Endothelial cell (in vitro differentiated cells): ENCODE measurements at regions not wholly inside any gene's neighbourhood (a gene's known extent, or its start where the extent isn't known, plus 50 kb on each side); places are given as distances from the start of the nearest gene placed in this dataset.

Experiments used
- DNase-seq: peaks from one replicate; pipeline ENCODE4 v3.0.0; 2021; ENCODE audit warnings: low spot score
- H3K27ac Mint-ChIP-seq: one replicate; pipeline ENCODE4 v1.8.0; 2021; ENCODE audit warnings: mixed read lengths, inconsistent platforms; ENCODE audit not compliant: unreplicated experiment
- H3K27me3 Mint-ChIP-seq: one replicate; pipeline ENCODE4 v1.8.0; 2021; ENCODE audit warnings: mild to moderate bottlenecking, moderate library complexity, mixed read lengths, inconsistent platforms; ENCODE audit not compliant: unreplicated experiment
- H3K36me3 Mint-ChIP-seq: one replicate; pipeline ENCODE4 v1.8.0; 2021; ENCODE audit warnings: mild to moderate bottlenecking, low read depth, mixed read lengths, inconsistent platforms; ENCODE audit not compliant: unreplicated experiment
- H3K4me1 Mint-ChIP-seq: one replicate; pipeline ENCODE4 v1.8.0; 2021; ENCODE audit warnings: mild to moderate bottlenecking, mixed read lengths, inconsistent platforms; ENCODE audit not compliant: unreplicated experiment
- H3K4me3 Mint-ChIP-seq: one replicate; pipeline ENCODE4 v1.8.0; 2021; ENCODE audit warnings: mild to moderate bottlenecking, mixed read lengths, inconsistent platforms; ENCODE audit not compliant: unreplicated experiment
- H3K9me3 Mint-ChIP-seq: one replicate; pipeline ENCODE4 v1.8.0; 2021; ENCODE audit warnings: mixed read lengths, inconsistent platforms; ENCODE audit not compliant: unreplicated experiment
- TF ChIP-seq, protein P1 (sequence below): fragments of 200-600 bp; sonication (generic); IDR thresholded peaks from one replicate; pipeline ENCODE4 v1.5.0; 2021; ENCODE audit warnings: antibody characterized with exemption; ENCODE audit not compliant: unreplicated experiment

DNA sequence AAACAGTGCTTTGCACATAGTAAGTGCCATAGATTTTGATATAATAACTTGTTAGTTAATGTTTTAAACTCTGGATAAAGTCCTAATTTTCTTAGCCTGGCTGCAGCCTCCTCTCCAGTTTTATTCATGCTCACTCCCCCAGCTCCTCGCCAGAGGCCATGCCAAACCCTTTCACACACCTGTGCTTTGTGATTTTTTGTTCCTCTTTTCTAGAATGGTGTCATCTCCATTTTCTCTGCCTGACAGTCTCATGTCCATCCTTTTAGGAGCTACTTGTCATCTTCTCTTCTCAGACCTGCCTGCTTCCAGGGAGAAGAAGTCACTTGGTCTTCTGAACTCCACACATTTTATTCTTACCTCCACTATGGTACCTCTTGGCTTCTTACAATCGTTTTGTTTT is 55.8 kb upstream of the SPATA13 start:
- no peaks in the 10 kb centered on the region for H3K9me3 Mint-ChIP-seq
- TF ChIP-seq, protein P1, sequence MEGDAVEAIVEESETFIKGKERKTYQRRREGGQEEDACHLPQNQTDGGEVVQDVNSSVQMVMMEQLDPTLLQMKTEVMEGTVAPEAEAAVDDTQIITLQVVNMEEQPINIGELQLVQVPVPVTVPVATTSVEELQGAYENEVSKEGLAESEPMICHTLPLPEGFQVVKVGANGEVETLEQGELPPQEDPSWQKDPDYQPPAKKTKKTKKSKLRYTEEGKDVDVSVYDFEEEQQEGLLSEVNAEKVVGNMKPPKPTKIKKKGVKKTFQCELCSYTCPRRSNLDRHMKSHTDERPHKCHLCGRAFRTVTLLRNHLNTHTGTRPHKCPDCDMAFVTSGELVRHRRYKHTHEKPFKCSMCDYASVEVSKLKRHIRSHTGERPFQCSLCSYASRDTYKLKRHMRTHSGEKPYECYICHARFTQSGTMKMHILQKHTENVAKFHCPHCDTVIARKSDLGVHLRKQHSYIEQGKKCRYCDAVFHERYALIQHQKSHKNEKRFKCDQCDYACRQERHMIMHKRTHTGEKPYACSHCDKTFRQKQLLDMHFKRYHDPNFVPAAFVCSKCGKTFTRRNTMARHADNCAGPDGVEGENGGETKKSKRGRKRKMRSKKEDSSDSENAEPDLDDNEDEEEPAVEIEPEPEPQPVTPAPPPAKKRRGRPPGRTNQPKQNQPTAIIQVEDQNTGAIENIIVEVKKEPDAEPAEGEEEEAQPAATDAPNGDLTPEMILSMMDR = no peak
- H3K4me3 Mint-ChIP-seq = no peak overlapping the region
- H3K4me1 Mint-ChIP-seq = no peaks in the 10 kb centered on the region
- H3K36me3 Mint-ChIP-seq = no peaks in the 10 kb centered on the region
- no peak for DNase-seq
- no peaks in the 10 kb centered on the region for H3K27me3 Mint-ChIP-seq
- H3K27ac Mint-ChIP-seq = no peak overlapping the region

DNA sequence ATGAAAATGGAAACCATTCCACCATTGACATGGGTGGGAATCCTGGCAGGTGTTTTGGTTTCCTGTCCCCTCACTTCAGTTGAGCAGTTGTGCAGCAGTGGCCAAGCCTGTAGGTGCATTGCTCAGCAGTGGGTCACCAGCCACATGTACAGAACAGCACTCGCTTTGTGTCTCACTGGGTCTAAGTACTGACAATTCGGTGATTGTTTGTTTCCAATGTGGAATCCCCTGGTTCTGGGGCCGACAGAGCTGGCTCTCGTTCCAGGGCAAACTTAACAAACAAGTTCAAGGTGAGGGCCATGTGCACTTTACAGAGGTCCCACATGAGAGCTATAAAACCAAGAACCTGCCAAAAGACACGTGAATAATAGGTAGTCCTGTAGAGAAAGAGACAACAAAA is 54.1 kb upstream of the SPATA13 start:
- TF ChIP-seq, protein P1 = no peak
- Mint-ChIP-seq H3K9me3 (no peaks in the 10 kb centered on the region), H3K4me1 (no peaks in the 10 kb centered on the region), H3K27ac (no peak overlapping the region), H3K4me3 (no peak overlapping the region), H3K36me3 (no peaks in the 10 kb centered on the region), H3K27me3 (no peaks in the 10 kb centered on the region)
- DNase-seq = no peak

DNA sequence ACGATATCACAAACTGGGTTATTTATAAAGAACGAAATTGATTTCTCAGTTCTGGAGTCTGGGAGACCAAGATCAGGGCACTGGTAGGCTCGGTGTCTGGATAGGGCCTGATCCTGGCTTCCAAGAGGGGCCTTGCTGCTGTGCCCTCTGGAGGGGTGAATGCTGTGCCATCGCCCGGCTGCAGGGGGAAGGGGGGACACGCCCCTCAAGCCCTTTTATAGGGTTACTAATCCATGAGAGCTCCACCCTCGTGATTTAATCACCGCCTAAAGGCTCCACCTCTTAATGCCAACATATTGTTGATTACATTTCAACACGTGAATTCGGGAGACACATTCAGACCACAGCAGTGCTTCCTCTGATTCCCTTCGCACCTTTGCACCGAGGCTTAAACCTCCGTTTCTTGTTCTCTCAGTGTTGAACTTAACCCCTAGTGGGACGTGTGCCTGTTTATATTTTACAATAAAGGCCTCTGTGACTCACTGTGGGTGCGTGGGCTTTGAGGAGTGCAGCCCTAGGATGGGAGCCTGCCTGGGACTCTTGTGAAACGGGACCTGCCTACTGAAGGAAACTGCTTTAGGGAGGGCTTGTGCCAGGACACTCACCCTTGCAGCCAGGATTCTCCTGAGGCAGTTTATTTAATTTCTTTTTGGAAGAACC is 52.4 kb upstream of the SPATA13 start:
- Mint-ChIP-seq H3K9me3 (no peaks in the 10 kb centered on the region), H3K4me1 (no peaks in the 10 kb centered on the region), H3K36me3 (no peaks in the 10 kb centered on the region), H3K4me3 (no peak overlapping the region), H3K27ac (no peak overlapping the region), H3K27me3 (no peaks in the 10 kb centered on the region)
- DNase-seq = no peak
- TF ChIP-seq, protein P1 = no peak

DNA sequence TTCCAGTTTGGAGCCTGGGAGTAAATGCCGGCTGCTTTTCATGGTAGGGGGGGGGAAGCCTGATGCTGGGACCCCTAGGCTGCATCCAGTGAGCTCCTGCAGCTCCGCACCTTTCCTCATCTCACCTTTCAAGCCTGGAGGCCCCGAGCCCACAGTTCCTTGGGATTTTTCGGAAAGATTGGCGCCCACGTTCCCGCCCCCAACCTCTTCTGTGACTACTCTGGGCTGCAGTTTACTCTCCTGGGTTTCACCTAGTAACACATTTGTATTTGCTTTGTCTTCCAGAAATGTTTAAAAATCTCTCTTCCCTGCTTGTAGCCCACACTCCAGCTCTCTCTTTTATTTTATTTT is 51.9 kb upstream of the SPATA13 start:
- TF ChIP-seq, protein P1 = no peak
- no peak overlapping the region for H3K27ac Mint-ChIP-seq
- H3K9me3 Mint-ChIP-seq = no peaks in the 10 kb centered on the region
- DNase-seq = no peak
- no peaks in the 10 kb centered on the region for H3K27me3 Mint-ChIP-seq
- H3K4me1 Mint-ChIP-seq = no peaks in the 10 kb centered on the region
- no peaks in the 10 kb centered on the region for H3K36me3 Mint-ChIP-seq
- H3K4me3 Mint-ChIP-seq = no peak overlapping the region

DNA sequence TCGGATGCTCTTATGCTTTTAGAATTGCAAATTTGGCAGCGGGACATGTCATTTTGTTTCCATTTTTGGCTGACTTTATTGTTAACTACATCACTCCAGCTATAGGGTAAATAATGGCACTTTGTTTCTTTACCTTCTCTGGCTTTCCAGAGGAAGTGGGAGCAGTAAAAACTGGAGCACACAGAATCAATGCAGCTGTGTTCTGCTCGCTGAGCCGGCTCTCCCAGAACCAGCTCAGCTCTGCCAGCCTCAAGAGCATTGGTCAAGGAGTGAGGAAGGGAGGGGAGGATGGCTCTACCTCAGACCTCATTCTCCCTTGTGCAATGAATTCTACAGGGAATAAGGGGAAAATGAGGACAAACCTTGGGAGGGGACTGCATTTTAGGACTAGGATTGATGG is 50.5 kb upstream of the SPATA13 start:
- H3K9me3 Mint-ChIP-seq = no peaks in the 10 kb centered on the region
- no peaks in the 10 kb centered on the region for H3K36me3 Mint-ChIP-seq
- no peak overlapping the region for H3K4me3 Mint-ChIP-seq
- H3K4me1 Mint-ChIP-seq = no peaks in the 10 kb centered on the region
- TF ChIP-seq, protein P1 = no peak
- no peaks in the 10 kb centered on the region for H3K27me3 Mint-ChIP-seq
- no peak for DNase-seq
- H3K27ac Mint-ChIP-seq = no peak overlapping the region
